DND-41 (cell line): ENCODE measurements at regions not wholly inside any gene's neighbourhood (a gene's known extent, or its start where the extent isn't known, plus 50 kb on each side); places are given as distances from the start of the nearest gene placed in this dataset.

Experiments used
- ATAC-seq: fragments of 200-7000 bp; cut with Tn5 transposase; 3 replicates; pipeline ENCODE4 v1.9.1; 2021; ENCODE audit warnings: low read depth; ENCODE audit not compliant: insufficient read depth
- DNase-seq: peaks from one replicate; pipeline ENCODE4 v3.0.0-alpha.2; 2020
- H2AFZ ChIP-seq: 2 replicates; pipeline ENCODE4 v1.6.0; 2012; ENCODE audit warnings: low read depth, low read length
- H3K27ac ChIP-seq: 2 replicates; pipeline ENCODE4 v1.5.1; 2012; ENCODE audit warnings: low read length, inconsistent platforms
- H3K27me3 ChIP-seq: fragments of 200-600 bp; sonication (generic); 2 replicates; pipeline ENCODE4 v1.6.0; 2012; ENCODE audit warnings: low read length, mild to moderate bottlenecking, inconsistent platforms; ENCODE audit not compliant: insufficient read depth, poor library complexity
- H3K36me3 ChIP-seq: 2 replicates; pipeline ENCODE4 v1.5.1; 2012; ENCODE audit warnings: low read length, inconsistent platforms; ENCODE audit not compliant: insufficient read depth
- H3K4me1 ChIP-seq: 2 replicates; pipeline ENCODE4 v1.5.1; 2012; ENCODE audit warnings: mild to moderate bottlenecking, low read length; ENCODE audit not compliant: insufficient read depth
- H3K4me2 ChIP-seq: 2 replicates; pipeline ENCODE4 v1.6.0; 2012; ENCODE audit warnings: mild to moderate bottlenecking, moderate library complexity, low read length, inconsistent platforms; ENCODE audit not compliant: insufficient read depth
- H3K4me3 ChIP-seq, 2 experiments: fragments of 200-600 bp in 1 of 2; shearing (Covaris generic) in 1 of 2; 2 replicates each; pipeline ENCODE4 v1.5.1; 2012 to 2016; ENCODE audit warnings: inconsistent platforms in 2 of 2, low read length in 2 of 2, mild to moderate bottlenecking in 2 of 2, low read depth in 1 of 2, moderate library complexity in 1 of 2
- H3K79me2 ChIP-seq: 2 replicates; pipeline ENCODE4 v1.6.0; 2012; ENCODE audit warnings: low read length, inconsistent platforms; ENCODE audit not compliant: insufficient read depth
- H3K9ac ChIP-seq: 2 replicates; pipeline ENCODE4 v1.6.0; 2012; ENCODE audit warnings: low read depth, mild to moderate bottlenecking, inconsistent platforms, low read length, moderate library complexity
- H3K9me3 ChIP-seq: 2 replicates; pipeline ENCODE4 v1.5.1; 2012; ENCODE audit warnings: low read length, moderate library complexity, mild to moderate bottlenecking, inconsistent platforms; ENCODE audit not compliant: insufficient read depth, severe bottlenecking
- H4K20me1 ChIP-seq: 2 replicates; pipeline ENCODE4 v1.6.0; 2012; ENCODE audit warnings: low read length; ENCODE audit not compliant: insufficient read depth
- CTCF ChIP-seq: IDR thresholded peaks from 2 replicates; pipeline ENCODE4 v1.5.1; 2012; ENCODE audit warnings: borderline replicate concordance, low read length, moderate library complexity, mild to moderate bottlenecking; ENCODE audit not compliant: poor library complexity, severe bottlenecking; ENCODE audit errors: extremely low read depth
- EZH2 ChIP-seq: IDR thresholded peaks from 3 replicates; pipeline ENCODE4 v1.6.1; 2012; ENCODE audit warnings: borderline replicate concordance, low read depth, mild to moderate bottlenecking, moderate library complexity, low read length, inconsistent platforms; ENCODE audit not compliant: severe bottlenecking

GRCh38 chr14:98411154-98411553, 860.8 kb downstream of the BCL11B start:
- no peak overlapping the region for H3K27ac ChIP-seq
- H3K4me1 ChIP-seq, result peaks cover 16% of the 10 kb centered on the region
- H3K79me2 ChIP-seq, result no peaks in the 10 kb centered on the region
- H3K36me3 ChIP-seq, result no peaks in the 10 kb centered on the region
- no peak overlapping the region for H3K4me3 ChIP-seq
- H2AFZ ChIP-seq, result no peak overlapping the region
- TF ChIP-seq EZH2 (no peak), CTCF (no peak)
- DNase-seq, result no peak
- H3K4me2 ChIP-seq, result no peak overlapping the region
- no peaks in the 10 kb centered on the region for H3K27me3 ChIP-seq
- no peak overlapping the region for H3K9ac ChIP-seq
- no peaks in the 10 kb centered on the region for H3K9me3 ChIP-seq
- ATAC-seq, result no peak
- H4K20me1 ChIP-seq, result no peaks in the 10 kb centered on the region

- Histone ChIP-seq H3K27ac (no peak overlapping the region), H3K36me3 (no peaks in the 10 kb centered on the region), H4K20me1 (no peaks in the 10 kb centered on the region), H3K9ac (no peak overlapping the region), H3K4me1 (peaks cover 16% of the 10 kb centered on the region), H3K9me3 (no peaks in the 10 kb centered on the region), H3K4me2 (no peak overlapping the region), H2AFZ (no peak overlapping the region), H3K79me2 (no peaks in the 10 kb centered on the region), H3K27me3 (no peaks in the 10 kb centered on the region), H3K4me3 (no peak overlapping the region)
- no peak for TF ChIP-seq EZH2
- TF ChIP-seq CTCF, result no peak
- DNase-seq (no peak), ATAC-seq (no peak)
Measured at GRCh38 chr14:98412431-98412830, 859.6 kb downstream of the BCL11B start.

GRCh38 chr14:98415766-98416165, 856.2 kb downstream of the BCL11B start:
- H3K9me3 ChIP-seq, result no peaks in the 10 kb centered on the region
- no peaks in the 10 kb centered on the region for H4K20me1 ChIP-seq
- TF ChIP-seq EZH2, result no peak
- TF ChIP-seq CTCF, result no peak
- H3K9ac ChIP-seq, result no peak overlapping the region
- no peak overlapping the region for H3K27ac ChIP-seq
- no peaks in the 10 kb centered on the region for H3K27me3 ChIP-seq
- no peaks in the 10 kb centered on the region for H3K79me2 ChIP-seq
- H3K4me1 ChIP-seq, result no peaks in the 10 kb centered on the region
- no peak overlapping the region for H3K4me3 ChIP-seq
- H3K36me3 ChIP-seq, result no peaks in the 10 kb centered on the region
- ATAC-seq (no peak), DNase-seq (no peak)
- no peak overlapping the region for H3K4me2 ChIP-seq
- H2AFZ ChIP-seq, result no peak overlapping the region

- H3K4me2 ChIP-seq, result no peak overlapping the region
- no peak overlapping the region for H3K4me3 ChIP-seq
- H3K27ac ChIP-seq, result no peak overlapping the region
- DNase-seq (no peak), ATAC-seq (no peak)
- no peaks in the 10 kb centered on the region for H3K4me1 ChIP-seq
- no peak overlapping the region for H3K9ac ChIP-seq
- no peaks in the 10 kb centered on the region for H3K79me2 ChIP-seq
- no peaks in the 10 kb centered on the region for H3K9me3 ChIP-seq
- H2AFZ ChIP-seq, result no peak overlapping the region
- no peaks in the 10 kb centered on the region for H3K36me3 ChIP-seq
- no peaks in the 10 kb centered on the region for H4K20me1 ChIP-seq
- TF ChIP-seq CTCF (no peak), EZH2 (no peak)
- no peaks in the 10 kb centered on the region for H3K27me3 ChIP-seq
Measured at GRCh38 chr14:98417001-98417400, 855.0 kb downstream of the BCL11B start.
